COR-L47 (cell line): ENCODE measurements at regions not wholly inside any gene's neighbourhood (a gene's known extent, or its start where the extent isn't known, plus 50 kb on each side); places are given as distances from the start of the nearest gene placed in this dataset.

ENCODE experiments used
- DNase-seq: peaks from one replicate; lab custom pipeline; 2025; lab: John Stamatoyannopoulos, UW

- DNase-seq = no peak
Observed at GRCh38 chr6:113461153-113461932, 395.8 kb upstream of the MARCKS start.

GRCh38 chr6:113464536-113464935, 392.6 kb upstream of the MARCKS start:
- DNase-seq = no peak

GRCh38 chr6:113464960-113465359, 392.2 kb upstream of the MARCKS start:
- no peak for DNase-seq

- no peak for DNase-seq
Observed at GRCh38 chr6:113466526-113466925, 390.6 kb upstream of the MARCKS start.

GRCh38 chr6:113475392-113475791, 381.8 kb upstream of the MARCKS start:
- DNase-seq = no peak

GRCh38 chr6:113476937-113477839, 380.0 kb upstream of the MARCKS start:
- no peak for DNase-seq

- no peak for DNase-seq
Observed at GRCh38 chr6:113480616-113481015, 376.5 kb upstream of the MARCKS start.

- DNase-seq = no peak
Observed at GRCh38 chr6:113481458-113481857, 375.7 kb upstream of the MARCKS start.

GRCh38 chr6:113481910-113482309, 375.2 kb upstream of the MARCKS start:
- no peak for DNase-seq

GRCh38 chr6:113482771-113483170, 374.4 kb upstream of the MARCKS start:
- DNase-seq = no peak

- DNase-seq = no peak
Observed at GRCh38 chr6:113486199-113486598, 370.9 kb upstream of the MARCKS start.

- DNase-seq = no peak
Observed at GRCh38 chr6:113487489-113488058, 369.6 kb upstream of the MARCKS start.

GRCh38 chr6:113488061-113488460, 369.1 kb upstream of the MARCKS start:
- DNase-seq = no peak

- DNase-seq = no peak
Observed at GRCh38 chr6:113488812-113489685, 368.1 kb upstream of the MARCKS start.

- peak; percentile 20 for DNase-seq
Observed at GRCh38 chr6:113489952-113490746, 367.0 kb upstream of the MARCKS start.

GRCh38 chr6:113491376-113491775, 365.8 kb upstream of the MARCKS start:
- no peak for DNase-seq

- no peak for DNase-seq
Observed at GRCh38 chr6:113493991-113494390, 363.2 kb upstream of the MARCKS start.

GRCh38 chr6:113495521-113495920, 361.6 kb upstream of the MARCKS start:
- no peak for DNase-seq

- DNase-seq = no peak
Observed at GRCh38 chr6:113496166-113496565, 361.0 kb upstream of the MARCKS start.

GRCh38 chr6:113500221-113500620, 356.9 kb upstream of the MARCKS start:
- no peak for DNase-seq
